ENCODE measurements at regions not wholly inside any gene's neighbourhood (a gene's known extent, or its start where the extent isn't known, plus 50 kb on each side); places are given as distances from the start of the nearest gene placed in this dataset.

DNA sequence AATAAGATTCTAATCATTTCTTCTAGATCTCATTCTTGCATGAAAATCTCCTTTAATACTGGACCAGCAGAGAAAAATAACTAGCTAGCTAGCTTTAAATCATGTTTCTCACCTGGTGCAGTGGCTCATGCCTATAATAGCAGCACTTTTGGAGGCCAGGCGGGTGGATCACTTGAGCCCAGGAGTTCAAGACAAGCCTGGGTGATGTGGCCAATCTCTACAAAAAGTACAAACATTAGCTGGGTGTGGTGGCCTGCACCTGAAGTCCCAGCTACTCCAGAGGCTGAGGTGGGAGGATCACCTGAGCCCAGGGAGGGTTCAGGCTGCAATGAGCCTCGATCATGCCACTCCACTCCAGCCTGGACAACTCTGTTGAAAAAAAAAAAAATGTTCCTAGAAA is 99.2 kb downstream of the BAMBI start:
- H4K20me1 ChIP-seq (ENCODE audit: insufficient read depth, low read length) = no peaks in the 10 kb centered on the region
- TF ChIP-seq EZH2 (optimal IDR thresholded peaks at IDR 0.05; ENCODE audit: low read depth, low read length) = no peak
- TF ChIP-seq, protein P1, sequence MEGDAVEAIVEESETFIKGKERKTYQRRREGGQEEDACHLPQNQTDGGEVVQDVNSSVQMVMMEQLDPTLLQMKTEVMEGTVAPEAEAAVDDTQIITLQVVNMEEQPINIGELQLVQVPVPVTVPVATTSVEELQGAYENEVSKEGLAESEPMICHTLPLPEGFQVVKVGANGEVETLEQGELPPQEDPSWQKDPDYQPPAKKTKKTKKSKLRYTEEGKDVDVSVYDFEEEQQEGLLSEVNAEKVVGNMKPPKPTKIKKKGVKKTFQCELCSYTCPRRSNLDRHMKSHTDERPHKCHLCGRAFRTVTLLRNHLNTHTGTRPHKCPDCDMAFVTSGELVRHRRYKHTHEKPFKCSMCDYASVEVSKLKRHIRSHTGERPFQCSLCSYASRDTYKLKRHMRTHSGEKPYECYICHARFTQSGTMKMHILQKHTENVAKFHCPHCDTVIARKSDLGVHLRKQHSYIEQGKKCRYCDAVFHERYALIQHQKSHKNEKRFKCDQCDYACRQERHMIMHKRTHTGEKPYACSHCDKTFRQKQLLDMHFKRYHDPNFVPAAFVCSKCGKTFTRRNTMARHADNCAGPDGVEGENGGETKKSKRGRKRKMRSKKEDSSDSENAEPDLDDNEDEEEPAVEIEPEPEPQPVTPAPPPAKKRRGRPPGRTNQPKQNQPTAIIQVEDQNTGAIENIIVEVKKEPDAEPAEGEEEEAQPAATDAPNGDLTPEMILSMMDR (IDR thresholded peaks at IDR 0.05; ENCODE audit: low read length) = no peak
- TF ChIP-seq EZH2phosphoT487 (IDR thresholded peaks at IDR 0.05; ENCODE audit: low read length) = no peak
- no peak for DNase-seq

DNA sequence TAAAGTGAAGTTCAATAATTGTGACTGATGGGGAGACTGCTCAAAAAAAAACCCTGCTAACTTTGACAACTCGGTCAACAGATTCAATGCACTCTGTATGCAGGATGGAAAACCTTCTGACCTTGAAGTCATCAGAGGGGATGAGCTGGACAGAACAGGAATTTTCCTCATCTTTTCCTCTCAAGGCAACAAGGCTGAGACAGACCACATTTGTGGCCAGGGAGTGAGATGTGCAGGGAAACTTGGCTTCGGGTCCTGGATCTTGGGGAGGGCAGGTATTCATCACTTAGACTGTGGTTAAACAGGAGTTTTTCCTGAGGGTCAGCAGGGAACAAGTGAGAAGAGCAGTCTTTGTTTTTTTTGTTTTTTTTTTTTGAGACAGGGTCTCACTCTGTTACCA is 100.6 kb downstream of the BAMBI start:
- Histone ChIP-seq H3K79me2 (ENCODE audit: low read length) (no peaks in the 10 kb centered on the region), H3K4me2 (ENCODE audit: low read depth, low read length) (no peak overlapping the region), H3F3A (ENCODE audit: insufficient read depth, low read length) (no peaks in the 10 kb centered on the region), H2AFZ (ENCODE audit: low read length) (no peak overlapping the region), H3K36me3 (replicated peaks; ENCODE audit: insufficient read depth, low read length) (no peaks in the 10 kb centered on the region), H3K4me1 (ENCODE audit: low read length) (no peaks in the 10 kb centered on the region), H4K20me1 (ENCODE audit: insufficient read depth, low read length) (no peaks in the 10 kb centered on the region), H3K4me3 (ENCODE audit: low read length) (no peak overlapping the region), H3K9ac (ENCODE audit: low read length) (no peak overlapping the region), H3K9me2 (replicated peaks; ENCODE audit: insufficient read depth, low read length) (no peaks in the 10 kb centered on the region), H3K9me3 (replicated peaks; ENCODE audit: insufficient read depth, low read length) (no peaks in the 10 kb centered on the region), H3K27me3 (replicated peaks; ENCODE audit: insufficient read depth, low read length) (no peaks in the 10 kb centered on the region), H3K27ac (ENCODE audit: low read length) (no peak overlapping the region)
- TF ChIP-seq, protein P1 (IDR thresholded peaks at IDR 0.05; ENCODE audit: low read length) = no peak
- TF ChIP-seq EZH2 (optimal IDR thresholded peaks at IDR 0.05; ENCODE audit: low read depth, low read length) (no peak), EZH2phosphoT487 (IDR thresholded peaks at IDR 0.05; ENCODE audit: low read length) (no peak)
- DNase-seq = no peak

More for the DNA sequence above, 99.2 kb downstream of the BAMBI start:
- no peaks in the 10 kb centered on the region for H3K79me2 ChIP-seq (ENCODE audit: low read length)
- no peaks in the 10 kb centered on the region for H3K9me3 ChIP-seq (replicated peaks; ENCODE audit: insufficient read depth, low read length)
- H3F3A ChIP-seq (ENCODE audit: insufficient read depth, low read length) = no peaks in the 10 kb centered on the region
- no peak overlapping the region for H3K4me3 ChIP-seq (ENCODE audit: low read length)
- no peak overlapping the region for H3K9ac ChIP-seq (ENCODE audit: low read length)
- H3K27me3 ChIP-seq (replicated peaks; ENCODE audit: insufficient read depth, low read length) = no peaks in the 10 kb centered on the region
- no peaks in the 10 kb centered on the region for H3K9me2 ChIP-seq (replicated peaks; ENCODE audit: insufficient read depth, low read length)
- H3K27ac ChIP-seq (ENCODE audit: low read length) = no peak overlapping the region
- H3K4me1 ChIP-seq (ENCODE audit: low read length) = no peaks in the 10 kb centered on the region
- no peaks in the 10 kb centered on the region for H3K36me3 ChIP-seq (replicated peaks; ENCODE audit: insufficient read depth, low read length)
- H2AFZ ChIP-seq (ENCODE audit: low read length) = no peak overlapping the region
- no peak overlapping the region for H3K4me2 ChIP-seq (ENCODE audit: low read depth, low read length)

DNA sequence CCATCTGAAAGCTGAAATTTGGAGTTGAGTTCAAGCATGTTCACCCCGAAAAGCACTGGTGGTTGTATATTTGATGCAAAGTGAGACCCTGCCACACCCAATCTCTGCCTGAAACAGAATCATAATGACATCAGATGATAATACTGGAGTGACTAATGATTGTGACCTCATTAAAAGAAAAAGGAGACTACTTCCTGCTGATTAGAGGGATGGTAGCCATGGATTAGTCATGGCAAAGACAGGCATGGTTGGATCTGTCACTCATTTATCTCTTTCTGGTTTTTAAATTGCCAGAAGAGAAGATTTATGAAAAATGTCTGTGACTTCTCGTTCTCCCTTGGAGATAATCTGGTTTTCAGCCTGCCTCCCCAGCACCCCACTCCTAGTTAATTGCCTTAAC is 101.2 kb downstream of the BAMBI start:
- no peaks in the 10 kb centered on the region for H3K27me3 ChIP-seq (replicated peaks; ENCODE audit: insufficient read depth, low read length)
- no peak overlapping the region for H3K4me2 ChIP-seq (ENCODE audit: low read depth, low read length)
- H3K4me1 ChIP-seq (ENCODE audit: low read length) = no peaks in the 10 kb centered on the region
- H3F3A ChIP-seq (ENCODE audit: insufficient read depth, low read length) = no peaks in the 10 kb centered on the region
- no peaks in the 10 kb centered on the region for H3K9me2 ChIP-seq (replicated peaks; ENCODE audit: insufficient read depth, low read length)
- H4K20me1 ChIP-seq (ENCODE audit: insufficient read depth, low read length) = no peaks in the 10 kb centered on the region
- H2AFZ ChIP-seq (ENCODE audit: low read length) = no peak overlapping the region
- no peak overlapping the region for H3K9ac ChIP-seq (ENCODE audit: low read length)
- no peaks in the 10 kb centered on the region for H3K9me3 ChIP-seq (replicated peaks; ENCODE audit: insufficient read depth, low read length)
- TF ChIP-seq, protein P1 (IDR thresholded peaks at IDR 0.05; ENCODE audit: low read length) = no peak
- TF ChIP-seq EZH2phosphoT487 (IDR thresholded peaks at IDR 0.05; ENCODE audit: low read length) (no peak), EZH2 (optimal IDR thresholded peaks at IDR 0.05; ENCODE audit: low read depth, low read length) (no peak)
- H3K4me3 ChIP-seq (ENCODE audit: low read length) = no peak overlapping the region
- no peak for DNase-seq
- H3K36me3 ChIP-seq (replicated peaks; ENCODE audit: insufficient read depth, low read length) = no peaks in the 10 kb centered on the region
- H3K79me2 ChIP-seq (ENCODE audit: low read length) = no peaks in the 10 kb centered on the region
- H3K27ac ChIP-seq (ENCODE audit: low read length) = no peak overlapping the region
